Prostate gland (tissue), 2 donors: ENCODE measurements at regions not wholly inside any gene's neighbourhood (a gene's known extent, or its start where the extent isn't known, plus 50 kb on each side); places are given as distances from the start of the nearest gene placed in this dataset.

ENCODE experiments used
- CTCF ChIP-seq, 4 experiments: fragments of 200-600 bp in 2 of 4; fragments of 450-650 bp in 2 of 4; sonication (generic) in 2 of 4; IDR thresholded peaks; 1 replicate in 3 of 4; 2 replicates in 1 of 4; pipeline ENCODE4 v1.5.1; 2016 to 2019; ENCODE audit warnings: antibody characterized with exemption in 4 of 4, mild to moderate bottlenecking in 2 of 4, moderate library complexity in 2 of 4
- POLR2A ChIP-seq: fragments of 450-650 bp; IDR thresholded peaks from one replicate; pipeline ENCODE4 v1.6.1; 2016; ENCODE audit warnings: antibody characterized with exemption, mild to moderate bottlenecking
- POLR2AphosphoS5 ChIP-seq: sonication (generic); formaldehyde crosslinking; IDR thresholded peaks from one replicate; pipeline ENCODE4 v1.6.1; 2017; ENCODE audit warnings: antibody characterized with exemption

DNA sequence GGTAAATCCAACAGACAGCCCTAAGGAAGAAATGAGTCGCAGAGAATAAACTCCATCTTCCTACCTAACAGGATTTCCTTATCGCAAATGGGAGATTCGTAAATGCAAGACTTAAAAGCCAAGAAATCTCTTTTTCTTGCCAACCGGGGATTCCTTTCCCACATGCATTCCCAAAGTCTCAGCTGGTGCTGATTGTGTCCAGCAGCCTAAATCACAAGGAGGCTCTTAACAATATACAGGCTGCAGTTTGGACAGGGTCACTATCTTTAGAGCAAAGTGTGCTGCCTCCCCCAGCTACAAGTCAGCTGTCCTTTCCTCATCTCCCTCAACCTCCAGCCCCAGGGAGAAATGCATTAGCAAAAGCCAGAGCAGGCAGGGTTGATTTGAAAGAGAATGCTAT is 189.8 kb upstream of the PLXNA2 start:
- TF ChIP-seq CTCF (IDR thresholded peaks at IDR 0.05) (no peak), POLR2A (no peak), POLR2AphosphoS5 (no peak)
